ENCODE measurements at regions not wholly inside any gene's neighbourhood (a gene's known extent, or its start where the extent isn't known, plus 50 kb on each side); places are given as distances from the start of the nearest gene placed in this dataset.

DNA sequence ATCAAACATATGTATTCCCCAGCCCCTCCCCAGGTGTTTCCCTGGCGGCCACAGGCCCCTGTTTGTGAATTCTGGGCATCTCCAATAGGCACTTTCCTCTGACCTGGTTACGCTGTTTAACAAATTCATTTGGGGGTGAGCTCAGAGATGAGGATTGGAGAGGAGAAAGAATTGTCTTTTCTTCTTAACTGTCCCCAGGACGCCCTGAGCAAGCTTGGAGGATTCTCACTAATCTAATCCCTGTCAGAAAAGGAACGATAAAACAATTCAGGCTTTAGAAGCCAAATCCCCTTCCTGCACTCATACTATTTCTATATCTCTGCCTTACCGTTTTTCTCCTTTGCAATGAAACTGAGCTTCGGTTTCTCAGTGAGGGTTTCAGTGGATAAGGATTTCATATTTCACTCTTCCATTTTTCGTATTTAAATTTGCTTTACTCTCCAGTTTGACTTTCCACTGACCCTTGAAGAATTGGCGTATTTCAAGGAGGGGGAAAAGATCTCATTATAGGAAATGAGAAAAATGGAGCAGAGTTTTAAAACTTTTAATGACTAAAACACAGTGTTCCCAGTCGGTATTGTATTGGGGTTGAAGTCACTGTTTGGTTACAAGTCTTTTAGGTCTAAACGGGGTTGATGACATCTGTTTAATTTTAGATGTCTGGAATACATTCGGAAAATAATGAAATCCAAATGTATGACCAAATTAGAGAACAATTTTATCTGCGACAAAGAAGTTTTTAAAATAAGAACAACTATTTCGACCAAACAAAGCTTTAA lies 180.1 kb downstream of the MACROH2A1 start:
- DNase-seq (ENCODE audit: low read depth in 2 of 2) = no peak

- DNase-seq (ENCODE audit: low read depth in 2 of 2) = no peak
Observed at GRCh38 chr5:135218486-135218755, 180.6 kb downstream of the MACROH2A1 start.

DNA sequence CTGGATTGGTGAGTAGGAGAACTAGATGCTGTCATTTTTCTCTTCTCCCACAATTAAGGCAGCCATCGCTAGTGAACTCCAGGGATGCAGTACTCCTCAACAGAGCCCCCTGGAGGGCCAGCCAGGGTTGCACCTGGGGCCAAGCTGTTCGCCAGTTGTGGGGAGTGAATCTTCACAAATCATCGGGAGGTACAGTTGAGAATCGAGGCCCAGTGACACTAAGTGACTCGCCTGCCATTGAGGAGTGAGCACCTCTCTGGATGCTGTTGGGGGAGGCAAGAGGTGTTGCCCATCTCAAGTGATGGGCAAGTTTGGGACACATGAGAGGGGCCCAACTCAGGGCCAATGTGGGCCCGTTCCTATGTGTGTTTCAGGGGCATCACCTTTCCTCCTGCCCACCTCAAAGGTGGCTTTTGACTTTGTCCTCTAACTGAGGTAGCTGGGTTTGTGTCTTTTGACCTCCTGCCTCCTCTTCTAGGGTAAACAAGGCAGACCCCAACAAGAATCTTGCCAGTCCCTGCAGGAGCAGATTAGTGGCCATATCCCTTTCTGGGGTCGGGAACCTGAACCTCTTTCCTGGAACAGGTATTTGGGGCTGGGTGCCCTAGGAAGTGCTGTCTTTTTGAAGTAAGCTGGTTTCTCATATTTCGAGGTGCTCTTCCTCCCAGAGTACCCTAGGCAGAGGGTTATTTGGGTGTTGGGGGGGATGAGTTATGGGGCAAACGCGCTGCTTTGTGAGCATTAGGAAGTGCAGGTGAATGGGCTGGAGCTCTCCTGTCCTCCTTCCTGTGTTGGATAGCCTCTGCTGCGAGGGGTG lies 181.2 kb downstream of the MACROH2A1 start:
- no peak for DNase-seq (ENCODE audit: low read depth in 2 of 2)

GRCh38 chr5:135216471-135217343 lies 182.3 kb downstream of the MACROH2A1 start:
- DNase-seq (ENCODE audit: low read depth in 2 of 2) = no peak

GRCh38 chr5:135215617-135216470 lies 181.8 kb upstream of the PITX1 start:
- DNase-seq (ENCODE audit: low read depth in 2 of 2) = no peak

DNA sequence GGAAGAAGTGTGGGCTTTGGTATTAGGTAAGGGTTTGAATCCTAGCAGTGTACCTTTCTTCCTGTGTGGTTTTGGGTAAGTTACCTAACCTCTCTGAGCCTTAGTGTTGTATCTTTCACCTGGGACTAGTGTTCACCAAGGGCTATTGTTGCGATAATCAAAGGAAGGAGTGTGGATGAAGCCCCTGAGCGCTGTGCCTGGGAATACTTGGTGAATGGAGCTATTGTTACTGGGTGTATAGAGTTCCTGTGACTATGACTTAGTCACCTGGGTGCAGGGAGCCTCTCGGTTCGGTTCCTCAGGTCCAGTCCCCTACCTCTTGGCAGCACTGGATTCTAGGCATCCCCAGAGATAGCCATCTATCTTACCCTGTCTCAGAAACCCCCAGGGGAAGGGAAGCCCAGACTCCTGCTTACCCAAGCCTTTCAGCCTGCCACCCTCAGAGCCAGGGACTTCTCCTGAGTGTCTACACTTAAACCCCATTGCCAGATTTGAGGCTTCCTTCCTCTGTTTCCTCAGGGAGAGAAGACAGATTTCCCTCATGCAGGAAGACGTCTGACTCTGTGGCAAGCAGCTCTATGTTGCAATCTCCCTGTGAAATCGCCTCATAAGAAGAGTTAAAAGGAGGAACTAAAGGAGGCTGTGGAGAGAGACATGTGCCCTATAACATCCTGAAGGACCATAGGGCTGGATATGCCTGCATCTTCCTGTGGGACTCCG lies 181.0 kb upstream of the PITX1 start:
- DNase-seq (ENCODE audit: low read depth in 2 of 2) = no peak

GRCh38 chr5:135213466-135214239 lies 179.6 kb upstream of the PITX1 start:
- DNase-seq (ENCODE audit: low read depth in 2 of 2) = no peak

GRCh38 chr5:135213027-135213386 lies 179.0 kb upstream of the PITX1 start:
- no peak for DNase-seq (ENCODE audit: low read depth in 2 of 2)

- no peak for DNase-seq (ENCODE audit: low read depth in 2 of 2)
Observed at GRCh38 chr5:135212361-135213026, 178.5 kb upstream of the PITX1 start.

DNA sequence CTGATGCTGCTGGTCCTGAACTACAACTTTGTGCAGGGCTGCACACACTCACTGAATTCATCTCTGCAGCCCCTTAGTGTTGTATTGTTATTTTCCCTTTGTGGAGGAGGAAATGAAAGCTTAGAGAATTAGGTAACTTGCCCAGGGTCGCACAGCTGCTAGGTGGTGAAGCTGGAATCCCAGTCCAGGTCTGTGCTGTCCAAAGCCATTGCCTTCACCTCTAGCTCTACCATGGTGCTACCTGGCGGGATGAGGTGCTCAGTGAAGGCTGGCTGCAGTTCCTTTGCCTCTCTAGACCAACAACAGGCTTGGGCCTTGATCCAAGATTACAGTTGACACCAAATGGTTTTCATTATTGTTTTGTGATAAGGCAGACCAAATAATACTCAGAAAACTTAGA lies 177.8 kb upstream of the PITX1 start:
- no peak for DNase-seq (ENCODE audit: low read depth in 2 of 2)

DNA sequence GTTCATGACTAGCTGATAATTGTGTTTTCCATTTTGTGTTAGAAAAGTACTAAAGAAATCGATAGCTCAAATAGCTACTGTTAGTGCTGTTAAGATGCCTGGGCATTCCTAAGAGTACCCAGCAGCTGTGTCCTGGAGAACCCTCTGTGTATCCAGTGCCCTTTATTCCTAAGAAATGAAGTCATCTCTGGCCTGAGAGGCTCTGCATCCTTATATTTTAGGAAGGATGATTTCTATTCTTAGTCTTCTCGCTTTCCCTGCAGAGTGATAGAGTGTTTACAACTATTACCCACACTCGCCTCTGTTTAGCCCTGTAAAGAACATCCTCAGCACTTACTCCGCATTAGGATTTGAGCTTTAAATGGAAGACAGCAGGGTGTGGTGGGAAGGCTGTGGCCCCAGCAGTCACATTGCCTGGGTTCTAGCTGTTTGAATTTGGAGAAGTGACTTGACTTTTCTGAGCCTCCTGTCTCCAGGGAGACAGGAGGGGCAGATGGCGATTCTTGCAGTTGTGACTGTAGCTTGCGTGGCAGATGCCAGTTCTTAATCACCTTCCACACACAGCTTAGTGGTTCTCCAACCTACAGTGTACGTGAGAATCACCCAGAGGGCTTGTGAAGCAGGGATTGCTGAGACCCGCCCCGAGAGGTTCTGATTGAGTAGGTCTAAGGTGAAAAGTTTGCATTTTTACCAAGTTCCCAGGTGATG lies 177.2 kb upstream of the PITX1 start:
- DNase-seq (ENCODE audit: low read depth in 2 of 2) = no peak

DNA sequence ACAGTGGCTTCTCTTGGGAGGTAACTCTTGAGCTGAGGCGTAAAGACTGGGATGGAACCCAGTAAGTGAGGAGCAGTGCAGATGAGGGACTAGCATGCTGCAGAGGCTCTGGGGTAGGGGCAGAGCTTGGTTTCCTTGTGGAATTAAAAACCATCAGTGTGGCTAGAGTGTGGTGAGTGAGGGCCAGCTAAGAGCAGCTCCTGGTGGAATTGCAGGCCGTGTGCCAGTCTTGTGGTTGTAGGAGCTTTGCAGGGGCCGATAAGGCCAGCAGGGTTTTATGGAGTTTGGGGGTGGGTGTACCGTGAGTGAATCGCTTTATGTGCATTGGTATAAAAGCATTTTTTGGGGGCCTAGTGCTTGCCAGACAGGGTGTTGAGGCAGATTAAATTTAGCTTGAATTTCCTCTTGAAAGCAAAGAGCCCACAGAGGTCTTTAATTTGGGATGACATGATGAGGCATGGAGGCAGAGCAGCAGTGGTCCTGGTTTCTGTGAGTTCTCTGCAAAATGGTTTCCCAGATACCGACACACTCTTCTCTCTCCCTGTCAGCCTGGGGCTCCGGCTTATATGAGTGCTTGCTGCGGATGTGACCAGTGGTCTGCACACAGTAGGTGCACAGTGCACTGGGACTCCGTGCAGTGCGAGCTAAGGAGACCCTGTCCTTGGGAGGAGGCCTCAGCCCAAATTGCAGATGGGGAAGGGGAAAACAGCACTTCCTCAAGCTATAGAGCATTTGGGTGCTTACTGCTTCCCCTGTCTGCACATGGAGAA lies 176.4 kb upstream of the PITX1 start:
- no peak for DNase-seq (ENCODE audit: low read depth in 2 of 2)

DNA sequence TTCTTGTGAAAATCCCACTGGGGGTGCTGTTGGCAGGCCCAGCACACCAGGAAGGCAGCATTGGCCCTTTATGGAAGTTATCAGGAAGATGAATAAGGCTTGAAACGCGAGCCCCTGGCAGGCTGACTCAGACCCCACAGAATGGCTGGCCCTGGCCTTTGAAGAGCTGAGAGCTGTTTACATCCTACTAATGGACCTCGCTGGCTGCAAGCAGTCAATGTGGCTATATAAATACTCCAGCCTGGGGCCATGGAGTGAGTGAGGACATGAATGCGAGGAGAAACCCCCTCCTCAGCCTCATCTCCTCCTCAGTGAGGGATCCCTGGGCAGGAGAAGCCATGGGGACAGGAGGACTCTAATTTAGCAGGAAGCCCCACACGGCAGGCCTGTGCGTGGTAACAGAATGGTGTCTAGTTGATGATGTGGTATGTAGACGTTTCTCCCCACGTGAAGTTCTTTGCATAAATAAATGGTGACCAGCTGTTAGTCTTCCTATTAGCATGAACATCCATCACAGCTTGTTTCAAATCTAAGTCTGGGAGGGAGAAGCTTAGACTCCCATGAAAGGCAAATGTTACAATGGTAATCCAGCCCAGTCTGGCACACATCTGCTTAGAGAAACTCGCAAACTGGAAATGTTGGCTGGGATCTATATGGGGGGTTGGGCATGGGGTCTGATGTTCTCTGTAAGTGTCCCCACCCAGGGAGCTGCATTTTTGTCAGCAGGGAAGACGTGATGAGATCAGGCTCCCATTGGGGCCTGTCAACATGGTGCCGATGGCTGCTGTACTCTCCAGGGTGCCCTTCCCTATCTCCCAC lies 175.1 kb upstream of the PITX1 start:
- peak; percentile 91 to 92 for DNase-seq (ENCODE audit: low read depth in 2 of 2)

DNA sequence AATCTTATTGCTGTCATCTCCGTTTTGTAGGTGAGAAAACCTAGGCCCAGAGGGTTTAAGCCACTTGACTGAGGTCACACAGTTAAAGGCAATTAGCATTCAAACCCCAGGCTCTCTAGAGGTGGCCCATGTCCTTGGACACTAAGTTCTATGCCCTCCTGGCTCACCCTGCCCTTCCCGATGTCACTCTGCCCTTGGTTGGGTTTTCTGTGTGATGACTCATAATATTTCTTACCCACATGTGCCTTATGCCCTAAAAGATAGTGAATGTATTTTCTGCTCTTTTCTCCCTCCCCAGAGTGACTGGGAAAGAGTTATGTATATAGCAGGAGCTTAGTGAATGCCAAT lies 174.5 kb upstream of the PITX1 start:
- no peak for DNase-seq (ENCODE audit: low read depth in 2 of 2)

GRCh38 chr5:135207866-135208265 lies 173.8 kb upstream of the PITX1 start:
- DNase-seq (ENCODE audit: low read depth in 2 of 2) = no peak

GRCh38 chr5:135206862-135207261 lies 172.8 kb upstream of the PITX1 start:
- DNase-seq (ENCODE audit: low read depth in 2 of 2) = no peak

DNA sequence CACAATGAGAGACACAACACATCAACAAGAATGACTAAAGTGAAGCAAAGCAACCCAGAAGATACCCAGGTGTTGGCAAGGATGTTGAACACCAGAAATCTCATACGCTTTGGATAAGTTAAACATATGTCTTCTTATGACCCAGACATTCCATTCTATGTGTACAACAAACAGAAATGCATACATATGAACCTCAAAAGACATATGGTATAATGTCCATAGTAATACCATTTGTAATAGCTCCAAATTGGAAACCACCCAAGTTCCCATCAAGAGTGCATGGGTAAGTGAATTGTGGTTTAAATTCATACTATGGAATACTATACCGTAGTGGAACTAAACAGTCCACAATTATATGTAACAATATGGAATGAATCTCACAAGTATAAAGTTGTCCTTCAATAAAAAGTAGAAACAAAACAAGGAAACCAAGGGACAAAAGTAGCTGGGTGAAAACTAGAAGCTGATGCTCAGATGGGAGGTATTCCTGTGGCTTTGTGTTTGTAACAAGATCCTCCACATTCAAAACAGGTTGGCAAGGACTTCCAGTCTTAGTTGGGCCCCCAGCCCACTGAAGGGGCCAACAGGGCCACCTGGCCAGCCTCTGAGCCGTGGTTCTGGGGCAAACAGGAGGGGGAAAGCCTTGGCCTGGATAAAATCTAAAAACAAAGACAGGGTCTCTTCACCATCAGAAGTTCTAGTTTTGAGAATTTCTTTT lies 171.8 kb upstream of the PITX1 start:
- peak; percentile 88 to 92 for DNase-seq (ENCODE audit: low read depth in 2 of 2)
